Ishikawa (cell line): ENCODE measurements at regions not wholly inside any gene's neighbourhood (a gene's known extent, or its start where the extent isn't known, plus 50 kb on each side); places are given as distances from the start of the nearest gene placed in this dataset.

ENCODE experiments used
- NFIC ChIP-seq: IDR thresholded peaks from 2 replicates; pipeline ENCODE4 v1.6.1; 2012
- RAD21 ChIP-seq: IDR thresholded peaks from 2 replicates; pipeline ENCODE4 v1.6.1; 2012; ENCODE audit warnings: low read depth
- TAF1 ChIP-seq: IDR thresholded peaks from 2 replicates; pipeline ENCODE4 v1.6.1; 2012; ENCODE audit warnings: low read depth, mild to moderate bottlenecking

DNA sequence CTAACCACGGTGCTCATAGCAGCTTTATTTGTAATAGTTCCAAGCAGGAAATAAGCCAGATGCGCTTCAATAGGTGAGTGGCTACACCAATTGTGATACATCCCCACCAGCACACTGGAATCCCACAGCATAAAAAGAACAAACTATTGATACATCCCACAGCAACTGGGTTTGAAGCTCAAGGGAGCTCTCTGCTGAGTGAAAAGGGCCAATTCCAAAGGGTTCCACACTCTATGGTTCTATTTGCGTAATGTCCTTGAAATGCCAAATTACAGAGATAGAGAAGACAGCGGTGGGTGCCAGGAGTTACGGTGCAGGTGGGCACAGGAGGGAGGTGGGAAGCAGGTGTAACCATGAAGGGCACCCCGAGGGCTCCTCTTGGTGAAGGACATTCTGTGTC is 155.3 kb upstream of the PPP1R26 start:
- no peak for TF ChIP-seq RAD21
- TF ChIP-seq TAF1, result no peak
- TF ChIP-seq NFIC, result no peak
